ENCODE measurements at regions not wholly inside any gene's neighbourhood (a gene's known extent, or its start where the extent isn't known, plus 50 kb on each side); places are given as distances from the start of the nearest gene placed in this dataset.

DNA sequence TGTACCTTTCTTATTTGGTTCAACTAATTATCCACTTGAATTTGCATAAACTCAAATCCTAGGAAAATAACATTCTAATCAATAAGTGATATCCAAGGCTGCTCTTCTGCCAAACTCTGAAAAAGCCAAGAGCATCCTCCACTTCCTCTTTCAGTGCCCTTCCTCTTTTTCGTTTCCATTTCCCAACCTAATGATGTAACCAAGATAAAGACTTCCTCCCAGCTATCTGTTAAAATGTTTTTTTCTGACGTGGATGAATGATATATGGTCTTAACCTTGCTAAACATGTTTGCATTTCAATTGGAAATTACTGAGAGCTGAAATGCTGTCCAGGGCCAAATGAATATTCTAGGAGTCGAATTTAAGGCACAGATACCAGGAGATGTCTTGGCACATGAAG lies 459.5 kb upstream of the PDE3A start:
- TF ChIP-seq POLR2A (IDR thresholded peaks at IDR 0.05; ENCODE audit: low read depth, low read length) (no peak), POLR2AphosphoS5 (IDR thresholded peaks at IDR 0.05; ENCODE audit: low read depth, low read length) (no peak)

All from GM12892 (cell line).